SK-N-MC (cell line): ENCODE measurements at regions not wholly inside any gene's neighbourhood (a gene's known extent, or its start where the extent isn't known, plus 50 kb on each side); places are given as distances from the start of the nearest gene placed in this dataset.

Experiments used
- DNase-seq: peaks from one replicate; pipeline ENCODE4 v3.0.0-alpha.2; 2011; ENCODE audit warnings: low read depth, low spot score
- H3K27ac ChIP-seq: fragments of 200-600 bp; sonication (generic); 2 replicates; pipeline ENCODE4 v1.5.1; 2016; ENCODE audit warnings: mixed run types
- H3K36me3 ChIP-seq: fragments of 200-600 bp; sonication (generic); 2 replicates; pipeline ENCODE4 v1.6.1; 2017; ENCODE audit warnings: antibody characterized with exemption, low read length, mixed read lengths; ENCODE audit not compliant: insufficient read depth
- H3K4me3 ChIP-seq: fragments of 200-600 bp; sonication (generic); 2 replicates; pipeline ENCODE4 v1.5.1; 2016
- H3K9ac ChIP-seq: fragments of 200-600 bp; sonication (generic); 2 replicates; pipeline ENCODE4 v1.8.0; 2017; ENCODE audit warnings: mixed run types, mixed read lengths; ENCODE audit not compliant: insufficient read length
- H3K9me3 ChIP-seq: fragments of 200-600 bp; sonication (generic); 2 replicates; pipeline ENCODE4 v1.6.1; 2017; ENCODE audit warnings: low read depth, mild to moderate bottlenecking, antibody characterized with exemption, low read length, moderate library complexity, mixed read lengths
- EZH2 ChIP-seq: fragments of 200-600 bp; sonication (generic); IDR thresholded peaks from one replicate; pipeline ENCODE4 v1.6.1; 2017; ENCODE audit warnings: antibody characterized with exemption
- FOXP2 ChIP-seq: optimal IDR thresholded peaks from 2 replicates; pipeline ENCODE3; 2011; ENCODE audit warnings: mild to moderate bottlenecking, moderate library complexity; ENCODE audit not compliant: insufficient read depth; ENCODE audit errors: extremely low read length, control extremely low read depth
- POLR2AphosphoS5 ChIP-seq: IDR thresholded peaks from 2 replicates; pipeline ENCODE4 v1.6.1; 2012; ENCODE audit warnings: mild to moderate bottlenecking, low read depth, low read length, borderline replicate concordance

DNA sequence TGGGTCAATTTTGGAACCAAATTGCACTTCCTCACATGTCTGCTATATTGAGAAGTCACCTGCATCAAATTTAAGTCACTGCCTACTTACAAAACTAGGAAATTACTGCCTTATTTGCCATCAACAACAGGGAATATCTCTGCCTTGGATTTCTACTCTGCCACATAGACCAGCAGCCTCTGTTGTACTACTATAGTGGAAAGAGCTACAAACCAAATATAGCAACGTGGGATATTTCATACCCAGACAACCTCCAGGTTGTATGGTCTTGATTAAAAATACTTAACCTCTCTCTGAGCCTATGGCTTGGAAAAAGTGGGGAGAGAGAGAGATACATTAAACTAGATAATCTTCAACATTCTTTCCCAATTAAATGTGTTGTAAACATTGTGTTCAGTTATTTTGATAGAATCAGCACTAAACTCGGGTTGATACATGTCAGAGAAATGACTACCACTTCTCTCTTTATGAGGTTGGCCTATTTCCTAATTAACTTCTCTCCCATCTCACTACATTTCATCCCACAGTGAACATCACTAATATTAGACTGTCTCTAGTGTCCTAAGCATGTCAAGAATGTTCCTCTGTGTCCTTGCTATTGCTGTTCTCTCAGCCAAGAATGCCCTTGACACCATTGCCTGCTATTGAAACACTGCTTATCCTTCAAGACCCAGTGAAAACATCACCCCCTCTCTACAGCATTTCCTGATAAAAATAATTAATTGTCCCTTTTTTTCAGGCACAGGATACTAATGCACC lies 421.2 kb downstream of the IPMK start:
- H3K27ac ChIP-seq, result no peak overlapping the region
- H3K9me3 ChIP-seq, result no peaks in the 10 kb centered on the region
- DNase-seq, result no peak
- no peak overlapping the region for H3K4me3 ChIP-seq
- no peaks in the 10 kb centered on the region for H3K36me3 ChIP-seq
- no peak for TF ChIP-seq POLR2AphosphoS5
- TF ChIP-seq EZH2, result no peak
- TF ChIP-seq FOXP2, result no peak
- no peak overlapping the region for H3K9ac ChIP-seq

DNA sequence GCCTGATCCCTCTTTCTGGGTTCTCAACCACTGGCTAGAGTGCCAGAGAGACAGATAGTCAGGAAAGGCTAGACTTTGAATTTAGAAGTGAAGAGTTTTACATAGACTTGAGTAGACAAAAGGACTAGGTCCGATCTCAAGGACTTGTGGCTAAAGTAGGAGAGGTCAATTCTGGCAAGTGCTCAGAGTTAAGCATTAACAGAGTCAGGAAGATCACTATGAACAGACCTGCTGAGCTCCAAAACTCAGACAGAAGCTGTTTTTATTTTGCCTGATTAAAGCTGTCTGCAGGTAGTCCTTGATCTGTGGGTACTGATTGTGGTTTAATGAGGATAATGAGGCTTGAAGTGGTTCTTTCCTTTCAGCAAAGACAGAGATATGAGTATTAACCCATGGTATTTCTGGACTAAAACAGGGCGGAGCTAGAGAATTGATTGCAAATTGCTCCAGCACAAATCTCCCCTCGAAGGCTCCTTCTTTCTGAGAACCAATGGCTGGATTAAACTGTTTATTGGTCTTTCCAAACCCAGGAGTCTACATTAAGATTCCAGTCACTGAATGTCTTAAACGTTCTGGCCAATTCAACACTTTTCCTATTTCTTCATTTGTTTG lies 423.2 kb downstream of the IPMK start:
- Histone ChIP-seq H3K9ac (no peak overlapping the region), H3K36me3 (no peaks in the 10 kb centered on the region), H3K4me3 (no peak overlapping the region), H3K27ac (no peak overlapping the region), H3K9me3 (no peaks in the 10 kb centered on the region)
- DNase-seq, result no peak
- TF ChIP-seq FOXP2 (no peak), EZH2 (no peak), POLR2AphosphoS5 (no peak)

DNA sequence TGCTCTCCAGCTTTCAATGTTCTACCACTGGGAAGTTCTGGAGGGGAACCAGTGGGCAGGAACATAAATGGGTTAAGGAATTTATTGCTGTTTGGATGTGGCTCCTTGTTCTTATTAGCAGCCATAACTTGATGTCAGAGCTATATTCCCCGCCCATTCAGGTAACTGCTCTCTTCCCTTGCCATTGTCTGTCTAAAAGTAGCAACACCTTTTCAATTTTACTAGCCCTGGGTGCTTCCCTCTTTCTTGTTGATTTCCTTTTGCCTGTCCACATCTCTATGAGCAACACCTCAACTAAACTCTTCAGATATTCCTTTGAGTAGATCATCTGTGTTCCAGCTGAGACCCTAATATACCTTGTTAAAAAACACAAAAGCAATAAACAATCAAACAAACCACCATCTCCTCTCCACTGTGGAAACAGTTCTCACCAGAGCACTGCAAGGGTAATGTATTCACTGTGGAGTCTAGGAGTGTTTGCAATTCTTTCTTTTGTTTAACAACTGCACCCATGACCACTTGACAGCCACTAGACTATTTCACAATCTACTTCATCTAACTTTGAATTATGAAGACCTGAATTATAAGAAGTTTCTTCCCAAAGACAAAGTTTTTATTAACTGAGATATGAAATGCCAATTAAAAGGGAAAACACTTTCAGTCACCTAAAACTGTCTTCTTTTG lies 436.7 kb downstream of the IPMK start:
- Histone ChIP-seq H3K9ac (no peak overlapping the region), H3K36me3 (no peaks in the 10 kb centered on the region), H3K27ac (no peak overlapping the region), H3K9me3 (no peaks in the 10 kb centered on the region), H3K4me3 (no peak overlapping the region)
- TF ChIP-seq EZH2 (no peak), FOXP2 (no peak), POLR2AphosphoS5 (no peak)
- no peak for DNase-seq

DNA sequence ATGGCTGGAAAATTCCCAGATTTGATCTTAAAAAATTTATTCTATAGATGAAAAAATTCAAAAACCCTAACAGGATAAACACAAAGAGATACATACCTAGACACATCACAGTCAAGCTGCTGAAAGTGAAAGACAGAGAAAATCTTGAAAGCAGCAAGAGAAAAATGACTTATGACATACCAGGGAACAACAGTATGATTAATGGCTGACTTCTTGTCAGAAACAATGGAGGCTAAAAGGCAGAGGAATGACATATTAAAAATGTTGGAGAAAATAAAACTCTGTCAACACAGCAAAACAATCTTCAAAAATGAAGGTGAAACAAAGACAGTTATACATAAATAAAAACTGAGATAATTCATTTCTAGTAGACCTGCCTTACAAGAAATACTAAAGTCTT lies 442.7 kb downstream of the IPMK start:
- H3K9ac ChIP-seq, result no peak overlapping the region
- no peaks in the 10 kb centered on the region for H3K9me3 ChIP-seq
- no peak for DNase-seq
- no peak for TF ChIP-seq FOXP2
- TF ChIP-seq EZH2, result no peak
- TF ChIP-seq POLR2AphosphoS5, result no peak
- no peak overlapping the region for H3K4me3 ChIP-seq
- no peaks in the 10 kb centered on the region for H3K36me3 ChIP-seq
- H3K27ac ChIP-seq, result no peak overlapping the region

DNA sequence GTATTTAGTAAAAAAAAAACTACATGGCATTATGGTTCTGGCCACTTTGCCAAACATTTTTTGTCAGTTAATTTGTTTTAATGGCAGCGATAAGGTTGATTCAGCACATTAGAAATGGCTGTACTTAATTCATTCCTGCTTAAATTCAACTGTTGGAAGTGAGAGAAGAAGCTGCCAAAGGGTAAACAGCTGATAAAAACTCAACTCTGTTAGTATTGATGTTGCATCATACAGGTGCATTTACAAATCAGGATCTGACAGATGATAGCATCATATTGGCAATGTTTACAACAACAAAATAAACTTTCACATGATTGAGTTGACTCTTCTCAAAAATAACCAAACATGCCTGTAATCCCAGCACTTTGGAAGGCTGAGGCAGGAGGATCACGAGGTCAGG lies 444.3 kb downstream of the IPMK start:
- no peak overlapping the region for H3K4me3 ChIP-seq
- DNase-seq, result no peak
- TF ChIP-seq FOXP2 (no peak), EZH2 (no peak), POLR2AphosphoS5 (no peak)
- no peaks in the 10 kb centered on the region for H3K9me3 ChIP-seq
- no peak overlapping the region for H3K27ac ChIP-seq
- H3K9ac ChIP-seq, result no peak overlapping the region
- H3K36me3 ChIP-seq, result no peaks in the 10 kb centered on the region

DNA sequence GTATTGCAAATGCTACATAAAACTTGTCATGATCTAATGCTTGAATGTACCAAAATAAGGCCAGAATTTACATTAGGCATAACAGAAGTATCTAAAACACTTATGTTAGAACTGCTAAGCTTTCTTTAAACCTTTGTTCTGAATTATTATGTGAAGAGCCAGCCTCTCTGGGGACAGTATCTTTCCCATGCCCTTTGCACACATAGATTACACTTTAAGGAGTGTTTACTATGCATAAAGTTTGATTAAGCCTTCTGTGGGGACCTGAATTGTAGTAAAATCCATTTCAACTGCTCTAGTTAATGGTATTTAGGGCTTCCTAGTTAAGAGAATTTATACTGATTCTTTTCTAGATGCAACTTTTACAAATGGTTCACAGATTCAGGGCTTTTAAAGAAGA lies 444.7 kb downstream of the IPMK start:
- Histone ChIP-seq H3K9me3 (no peaks in the 10 kb centered on the region), H3K9ac (no peak overlapping the region), H3K36me3 (no peaks in the 10 kb centered on the region), H3K4me3 (no peak overlapping the region), H3K27ac (no peak overlapping the region)
- TF ChIP-seq FOXP2 (no peak), POLR2AphosphoS5 (no peak), EZH2 (no peak)
- no peak for DNase-seq

DNA sequence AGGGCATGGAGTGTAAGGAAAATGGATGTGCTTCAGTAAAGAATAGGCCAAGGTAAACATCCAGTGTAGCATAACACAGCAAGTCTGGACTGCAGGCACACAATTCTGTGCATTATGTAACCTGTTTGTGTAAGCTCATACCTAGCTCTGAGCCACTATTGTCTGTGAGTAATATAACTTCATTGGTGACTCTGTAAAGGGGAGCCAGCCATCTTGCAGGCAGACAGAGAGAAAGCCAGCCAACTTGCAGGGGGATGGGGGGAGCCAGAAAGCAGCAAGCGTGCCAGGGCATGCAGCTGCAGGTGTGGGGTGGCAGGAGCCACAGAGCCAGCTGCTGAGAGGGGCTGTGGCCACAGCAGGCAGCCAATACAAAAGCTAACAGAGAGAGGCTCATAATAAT lies 449.2 kb downstream of the IPMK start:
- H3K36me3 ChIP-seq, result no peaks in the 10 kb centered on the region
- TF ChIP-seq POLR2AphosphoS5, result no peak
- no peak for TF ChIP-seq FOXP2
- no peak for TF ChIP-seq EZH2
- H3K27ac ChIP-seq, result no peak overlapping the region
- H3K9ac ChIP-seq, result no peak overlapping the region
- no peak for DNase-seq
- H3K9me3 ChIP-seq, result no peaks in the 10 kb centered on the region
- no peak overlapping the region for H3K4me3 ChIP-seq

DNA sequence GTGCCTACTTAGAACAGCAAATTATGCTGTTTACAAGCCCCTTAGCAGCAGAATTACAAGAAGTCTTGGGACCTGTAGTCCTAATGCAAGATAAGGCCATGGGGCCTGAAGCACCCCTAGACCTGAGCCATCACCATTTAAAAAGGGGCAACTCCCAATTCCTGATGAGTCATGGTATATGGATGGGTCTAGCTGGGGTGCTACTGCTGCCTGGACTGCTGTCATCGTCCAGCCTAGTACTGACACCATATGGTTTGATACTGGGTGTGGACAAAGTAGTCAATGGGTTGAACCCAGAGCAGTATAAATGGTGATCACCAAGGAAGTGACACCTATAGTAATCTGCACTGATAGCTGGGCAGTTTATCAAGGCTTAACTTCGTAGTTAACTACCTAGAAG lies 450.0 kb downstream of the IPMK start:
- DNase-seq, result no peak
- Histone ChIP-seq H3K36me3 (no peaks in the 10 kb centered on the region), H3K9ac (no peak overlapping the region), H3K9me3 (no peaks in the 10 kb centered on the region), H3K4me3 (no peak overlapping the region), H3K27ac (no peak overlapping the region)
- TF ChIP-seq EZH2, result no peak

DNA sequence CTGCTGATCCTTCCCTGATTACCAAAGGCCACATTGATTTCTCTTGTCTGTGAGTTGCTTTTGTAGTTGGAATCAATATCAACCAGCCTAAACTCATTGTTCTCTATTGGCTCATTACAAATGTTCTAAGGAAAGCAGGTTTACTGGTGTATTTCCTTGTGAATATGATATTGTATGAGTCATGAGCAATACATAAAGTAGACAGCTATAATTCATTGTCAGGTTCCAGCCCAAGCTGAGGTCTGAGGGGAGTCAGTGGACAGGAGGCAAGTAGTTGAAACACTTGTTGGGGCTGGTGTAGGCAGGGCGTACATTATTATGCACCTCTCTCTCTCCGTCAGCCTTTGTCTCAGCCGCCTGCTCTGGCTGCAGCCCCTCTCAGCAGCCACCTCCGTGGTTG lies 451.7 kb downstream of the IPMK start:
- no peaks in the 10 kb centered on the region for H3K9me3 ChIP-seq
- no peak overlapping the region for H3K4me3 ChIP-seq
- no peaks in the 10 kb centered on the region for H3K36me3 ChIP-seq
- no peak for DNase-seq
- no peak overlapping the region for H3K9ac ChIP-seq
- no peak overlapping the region for H3K27ac ChIP-seq
- TF ChIP-seq FOXP2, result no peak
- TF ChIP-seq POLR2AphosphoS5, result no peak
- TF ChIP-seq EZH2, result no peak
